H1 (cell line): ENCODE measurements at regions not wholly inside any gene's neighbourhood (a gene's known extent, or its start where the extent isn't known, plus 50 kb on each side); places are given as distances from the start of the nearest gene placed in this dataset.

Experiments
- CTCF ChIA-PET: fragments of 300-600 bp; sonication (Branson Sonifier 250); formaldehyde crosslinking; loops from one replicate; lab custom pipeline; 2021; ENCODE audit not compliant: partially characterized antibody; lab: Charles Lee
- POLR2A ChIA-PET: fragments of 300-600 bp; sonication (Branson Sonifier 250); formaldehyde crosslinking; loops from one replicate; lab custom pipeline; 2021; ENCODE audit warnings: inconsistent platforms; ENCODE audit not compliant: partially characterized antibody; lab: Charles Lee
- DNase-seq, 2 experiments: peaks; one replicate each; pipeline versions ENCODE4 v3.0.0 to v3.0.0-alpha.2; 2010 to 2022; ENCODE audit warnings: low spot score in 2 of 2, low read depth in 1 of 2, mixed read lengths in 1 of 2
- FAIRE-seq: peaks from 2 replicates; lab custom pipeline; 2011; peaks lifted over from hg19 to GRCh38; lab: Jason Lieb, UNC
- H2AFZ ChIP-seq: 2 replicates; pipeline ENCODE4 v1.8.1; 2012; ENCODE audit warnings: low read length, inconsistent platforms
- H2AK5ac ChIP-seq: 2 replicates; pipeline ENCODE4 v1.6.1; 2013; ENCODE audit warnings: low read depth, low read length
- H2BK120ac ChIP-seq: replicated peaks from 2 replicates; pipeline ENCODE3; 2013; ENCODE audit warnings: low read depth, low read length, inconsistent platforms
- H2BK12ac ChIP-seq: 2 replicates; pipeline ENCODE4 v1.6.1; 2013; ENCODE audit warnings: low read depth, low read length
- H2BK15ac ChIP-seq: 2 replicates; pipeline ENCODE4 v1.6.1; 2013; ENCODE audit warnings: low read length
- H2BK20ac ChIP-seq: 2 replicates; pipeline ENCODE4 v1.6.1; 2013; ENCODE audit warnings: low read length
- H2BK5ac ChIP-seq: 2 replicates; pipeline ENCODE4 v1.6.1; 2013; ENCODE audit warnings: low read depth, low read length
- H3K14ac ChIP-seq: 2 replicates; pipeline ENCODE4 v1.6.1; 2013; ENCODE audit warnings: inconsistent platforms; ENCODE audit not compliant: insufficient read length
- H3K18ac ChIP-seq: 2 replicates; pipeline ENCODE4 v1.6.1; 2013; ENCODE audit warnings: low read length; ENCODE audit errors: extremely low read depth
- H3K23ac ChIP-seq: 2 replicates; pipeline ENCODE4 v1.6.1; 2013; ENCODE audit warnings: inconsistent platforms; ENCODE audit not compliant: insufficient read length
- H3K23me2 ChIP-seq: 2 replicates; pipeline ENCODE4 v1.6.1; 2013; ENCODE audit warnings: low read depth, low read length
- H3K27ac ChIP-seq: 2 replicates; pipeline ENCODE4 v1.6.1; 2011; ENCODE audit warnings: low read depth, low read length, inconsistent platforms
- H3K27me3 ChIP-seq, 4 experiments: replicated peaks in 1 of 4; 1 replicate in 1 of 4; 2 replicates in 3 of 4; pipeline versions ENCODE4 v1.6.1 to v1.8.1; 2011 to 2013; ENCODE audit warnings: low read length in 3 of 4, mild to moderate bottlenecking in 3 of 4, inconsistent platforms in 2 of 4, mixed read lengths in 2 of 4, moderate library complexity in 1 of 4; ENCODE audit not compliant: control insufficient read depth in 3 of 4, insufficient read depth in 3 of 4; ENCODE audit errors: extremely low read depth in 1 of 4
- H3K36me3 ChIP-seq, 4 experiments: 2 replicates each; pipeline versions ENCODE4 v1.6.1 to v1.8.1; 2011 to 2013; ENCODE audit warnings: mild to moderate bottlenecking in 4 of 4, low read length in 3 of 4, moderate library complexity in 2 of 4, control low read depth in 1 of 4, inconsistent platforms in 1 of 4; ENCODE audit not compliant: insufficient read depth in 4 of 4, control insufficient read depth in 2 of 4
- H3K4ac ChIP-seq: replicated peaks from 2 replicates; pipeline ENCODE3; 2013; ENCODE audit warnings: low read length, low read depth, mixed read lengths, inconsistent platforms; ENCODE audit not compliant: insufficient read length
- H3K4me1 ChIP-seq, 4 experiments: replicated peaks in 1 of 4; 1 replicate in 1 of 4; 2 replicates in 3 of 4; pipeline versions ENCODE4 v1.6.1 to v1.8.1; 2011 to 2013; ENCODE audit warnings: low read length in 3 of 4, inconsistent platforms in 2 of 4, mixed read lengths in 1 of 4; ENCODE audit not compliant: insufficient read depth in 4 of 4, control insufficient read depth in 3 of 4
- H3K4me2 ChIP-seq, 2 experiments: 2 replicates each; pipeline versions ENCODE4 v1.6.1 to v1.8.1; 2011 to 2013; ENCODE audit warnings: low read depth in 2 of 2, low read length in 2 of 2, control low read depth in 1 of 2, inconsistent platforms in 1 of 2, mild to moderate bottlenecking in 1 of 2; ENCODE audit not compliant: insufficient read depth in 1 of 2
- H3K4me3 ChIP-seq, 4 experiments: fragments of 200-600, 300-600 bp in 1 of 4; sonication (generic), shearing (Covaris generic), sonication (Bioruptor Twin) in 1 of 4; 2 replicates each; pipeline versions ENCODE4 v1.5.1 to v1.8.1; 2011 to 2016; ENCODE audit warnings: low read length in 4 of 4, low read depth in 3 of 4, control low read depth in 2 of 4, inconsistent platforms in 2 of 4, mild to moderate bottlenecking in 2 of 4, mixed read lengths in 1 of 4, moderate library complexity in 1 of 4; ENCODE audit not compliant: insufficient read depth in 2 of 4; ENCODE audit errors: extremely low read depth in 1 of 4
- H3K56ac ChIP-seq: replicated peaks from 2 replicates; pipeline ENCODE3; 2013; ENCODE audit warnings: low read depth, mild to moderate bottlenecking, mixed read lengths, low read length, inconsistent platforms; ENCODE audit not compliant: insufficient read length
- H3K79me1 ChIP-seq: 2 replicates; pipeline ENCODE4 v1.6.1; 2013; ENCODE audit warnings: low read depth, low read length, control low read depth
- H3K79me2 ChIP-seq, 2 experiments: 2 replicates each; pipeline versions ENCODE4 v1.6.1 to v1.8.1; 2012 to 2013; ENCODE audit warnings: low read length in 2 of 2, mild to moderate bottlenecking in 2 of 2, inconsistent platforms in 1 of 2; ENCODE audit not compliant: insufficient read depth in 2 of 2, control insufficient read depth in 1 of 2
- H3K9ac ChIP-seq, 4 experiments: replicated peaks in 1 of 4; 1 replicate in 1 of 4; 2 replicates in 3 of 4; pipeline versions ENCODE4 v1.6.1 to v1.8.1; 2011 to 2013; ENCODE audit warnings: low read depth in 3 of 4, low read length in 3 of 4, control low read depth in 2 of 4, mild to moderate bottlenecking in 2 of 4, moderate library complexity in 2 of 4, inconsistent platforms in 1 of 4; ENCODE audit errors: extremely low read depth in 1 of 4
- H3K9me3 ChIP-seq, 2 experiments: 2 replicates each; pipeline versions ENCODE4 v1.6.1 to v1.8.1; 2012 to 2013; ENCODE audit warnings: mild to moderate bottlenecking in 2 of 2, moderate library complexity in 2 of 2, control low read depth in 1 of 2, inconsistent platforms in 1 of 2, low read depth in 1 of 2, low read length in 1 of 2, mixed read lengths in 1 of 2; ENCODE audit not compliant: insufficient read depth in 2 of 2
- H4K20me1 ChIP-seq, 2 experiments: replicated peaks in 1 of 2; 2 replicates each; pipeline versions ENCODE3 to v1.8.1; 2011 to 2013; ENCODE audit warnings: inconsistent platforms in 2 of 2, low read length in 2 of 2, mild to moderate bottlenecking in 1 of 2; ENCODE audit not compliant: insufficient read depth in 2 of 2, control insufficient read depth in 1 of 2
- H4K5ac ChIP-seq: 2 replicates; pipeline ENCODE4 v1.6.1; 2013; ENCODE audit warnings: low read length, low read depth, mixed read lengths, inconsistent platforms; ENCODE audit not compliant: insufficient read length
- H4K8ac ChIP-seq: 2 replicates; pipeline ENCODE4 v1.8.0; 2013; ENCODE audit warnings: mild to moderate bottlenecking, moderate library complexity, low read length, inconsistent platforms; ENCODE audit not compliant: insufficient read depth; ENCODE audit errors: extremely low read depth
- H4K91ac ChIP-seq: replicated peaks from 2 replicates; pipeline ENCODE3; 2013; ENCODE audit warnings: low read length, mixed read lengths, inconsistent platforms; ENCODE audit not compliant: insufficient read length
- ASH2L ChIP-seq: fragments of 200-600, 300-600 bp; sonication (generic); IDR thresholded peaks from one replicate; pipeline ENCODE4 v1.7.1; 2017; ENCODE audit warnings: low read length
- CEBPB ChIP-seq: IDR thresholded peaks from 2 replicates; pipeline ENCODE4 v1.6.1; 2012; ENCODE audit warnings: low read depth, low read length
- CTBP2 ChIP-seq: IDR thresholded peaks from 2 replicates; pipeline ENCODE4 v1.7.0; 2011; ENCODE audit warnings: borderline replicate concordance, mild to moderate bottlenecking, moderate library complexity, mixed read lengths, low read length; ENCODE audit not compliant: insufficient read depth, insufficient read length
- HDAC6 ChIP-seq: IDR thresholded peaks from one replicate; pipeline ENCODE4 v1.7.1; 2012; ENCODE audit warnings: low read depth, mild to moderate bottlenecking, inconsistent platforms, low read length, moderate library complexity
- NANOG ChIP-seq: IDR thresholded peaks from 2 replicates; pipeline ENCODE4 v1.6.1; 2011; ENCODE audit warnings: low read length, low read depth, mild to moderate bottlenecking, inconsistent platforms; ENCODE audit not compliant: insufficient read depth, poor library complexity, severe bottlenecking
- PHF8 ChIP-seq: fragments of 200-600 bp; sonication (generic); conservative IDR thresholded peaks from 2 replicates; pipeline ENCODE4 v1.7.1; 2012; ENCODE audit warnings: low read depth, mild to moderate bottlenecking, inconsistent platforms, low read length, moderate library complexity
- POLR2AphosphoS5 ChIP-seq: IDR thresholded peaks from 2 replicates; pipeline ENCODE4 v1.6.1; 2011; ENCODE audit warnings: low read depth, low read length
- WGBS, 2 experiments: shearing (Covaris generic) in 1 of 2; methylation state at CpG; one replicate each; pipeline versions ENCODE4 v1.1.6 to v1.1.7; 2013 to 2015; ENCODE audit warnings: low lambda C conversion rate in 2 of 2, mixed read lengths in 2 of 2, inconsistent platforms in 1 of 2, low coverage in 1 of 2, missing lambda C conversion rate in 1 of 2; ENCODE audit not compliant: insufficient replicate concordance in 2 of 2, insufficient coverage in 1 of 2, insufficient read length in 1 of 2; ENCODE audit errors: extremely low coverage in 1 of 2, missing lambda C conversion rate in 1 of 2; 5-methylcytosine and 5-hydroxymethylcytosine counted together
- TF ChIP-seq, protein P1 (sequence below): IDR thresholded peaks from 2 replicates; pipeline ENCODE4 v1.6.1; 2011; ENCODE audit warnings: low read length, improper control_type of control experiment
- TF ChIP-seq, protein P2 (sequence below): IDR thresholded peaks from 2 replicates; pipeline ENCODE4 v1.6.1; 2012; ENCODE audit warnings: inconsistent platforms
- TF ChIP-seq, protein P3 (sequence below): IDR thresholded peaks from 2 replicates; pipeline ENCODE4 v1.6.1; 2012; ENCODE audit warnings: low read length, inconsistent platforms

DNA sequence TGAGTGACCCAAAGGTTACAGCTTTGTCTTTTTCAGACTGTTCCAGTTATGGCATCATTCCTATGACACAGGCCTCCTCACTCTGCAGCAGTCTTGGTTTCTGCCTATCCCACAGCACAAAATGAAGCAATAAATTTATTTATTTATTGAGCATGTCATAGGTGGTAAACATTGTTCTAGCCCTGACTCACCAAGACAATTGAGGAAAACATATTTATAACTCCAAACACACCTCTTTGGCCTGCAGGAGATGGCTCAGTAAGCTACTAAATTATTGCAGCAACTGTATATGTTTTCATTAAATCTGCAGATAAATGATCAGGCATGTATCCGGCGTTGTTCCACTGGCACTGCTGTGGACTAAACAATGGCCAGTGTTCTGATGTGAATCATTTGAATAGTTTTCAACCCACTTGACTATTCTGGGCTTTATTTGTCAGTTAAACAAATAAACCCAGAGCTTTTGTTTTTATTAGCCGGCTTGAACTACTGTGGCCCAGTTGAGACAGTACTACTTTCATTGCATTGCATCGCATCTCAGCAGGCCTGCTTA lies 83.2 kb downstream of the FOXD1 start:
- H2BK5ac ChIP-seq: no peak overlapping the region
- H2BK120ac ChIP-seq: no peak overlapping the region
- H3K27me3 ChIP-seq: no peaks in the 10 kb centered on the region
- no peaks in the 10 kb centered on the region for H3K79me2 ChIP-seq
- no peak overlapping the region for H2BK12ac ChIP-seq
- no peak overlapping the region for H2BK15ac ChIP-seq
- no peak overlapping the region for H3K27ac ChIP-seq
- POLR2A ChIA-PET: no interaction called here
- H3K14ac ChIP-seq: no peak overlapping the region
- H2BK20ac ChIP-seq: no peak overlapping the region
- no peak overlapping the region for H3K4me3 ChIP-seq
- 89% methylated on average over 4 of the region's 4 CpGs; no CpG with 5 or more reads in 1 of the 2 experiments for WGBS, 2 experiments
- no peak overlapping the region for H3K18ac ChIP-seq
- no peak overlapping the region for H4K91ac ChIP-seq
- no peak overlapping the region for H3K9ac ChIP-seq
- no peaks in the 10 kb centered on the region for H3K79me1 ChIP-seq
- H3K36me3 ChIP-seq: no peaks in the 10 kb centered on the region
- H3K4me1 ChIP-seq: no peaks in the 10 kb centered on the region
- no peak overlapping the region for H2AK5ac ChIP-seq
- H3K23me2 ChIP-seq: no peaks in the 10 kb centered on the region
- FAIRE-seq (no peak), DNase-seq (no peak)
- H4K5ac ChIP-seq: no peak overlapping the region
- H3K23ac ChIP-seq: no peak overlapping the region
- H4K8ac ChIP-seq: no peak overlapping the region
- no peaks in the 10 kb centered on the region for H3K9me3 ChIP-seq
- H3K56ac ChIP-seq: no peak overlapping the region
- H3K4me2 ChIP-seq: no peak overlapping the region
- H4K20me1 ChIP-seq: no peaks in the 10 kb centered on the region
- no peak overlapping the region for H2AFZ ChIP-seq
- CTCF ChIA-PET: interaction anchor here (0.6 to 1.7 kb wide), 8 partner anchors 12 to 149 kb away, joined by 3 to 5 read pairs (median 3); no protein-coding TSS in a partner anchor
- H3K4ac ChIP-seq: no peak overlapping the region
- TF ChIP-seq ASH2L (no peak), CTBP2 (no peak), PHF8 (no peak), NANOG (no peak), POLR2AphosphoS5 (no peak), CEBPB (no peak), HDAC6 (no peak)
- TF ChIP-seq, protein P1, sequence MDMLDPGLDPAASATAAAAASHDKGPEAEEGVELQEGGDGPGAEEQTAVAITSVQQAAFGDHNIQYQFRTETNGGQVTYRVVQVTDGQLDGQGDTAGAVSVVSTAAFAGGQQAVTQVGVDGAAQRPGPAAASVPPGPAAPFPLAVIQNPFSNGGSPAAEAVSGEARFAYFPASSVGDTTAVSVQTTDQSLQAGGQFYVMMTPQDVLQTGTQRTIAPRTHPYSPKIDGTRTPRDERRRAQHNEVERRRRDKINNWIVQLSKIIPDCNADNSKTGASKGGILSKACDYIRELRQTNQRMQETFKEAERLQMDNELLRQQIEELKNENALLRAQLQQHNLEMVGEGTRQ: no peak
- TF ChIP-seq, protein P2, sequence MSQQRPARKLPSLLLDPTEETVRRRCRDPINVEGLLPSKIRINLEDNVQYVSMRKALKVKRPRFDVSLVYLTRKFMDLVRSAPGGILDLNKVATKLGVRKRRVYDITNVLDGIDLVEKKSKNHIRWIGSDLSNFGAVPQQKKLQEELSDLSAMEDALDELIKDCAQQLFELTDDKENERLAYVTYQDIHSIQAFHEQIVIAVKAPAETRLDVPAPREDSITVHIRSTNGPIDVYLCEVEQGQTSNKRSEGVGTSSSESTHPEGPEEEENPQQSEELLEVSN: no peak
- TF ChIP-seq, protein P3, sequence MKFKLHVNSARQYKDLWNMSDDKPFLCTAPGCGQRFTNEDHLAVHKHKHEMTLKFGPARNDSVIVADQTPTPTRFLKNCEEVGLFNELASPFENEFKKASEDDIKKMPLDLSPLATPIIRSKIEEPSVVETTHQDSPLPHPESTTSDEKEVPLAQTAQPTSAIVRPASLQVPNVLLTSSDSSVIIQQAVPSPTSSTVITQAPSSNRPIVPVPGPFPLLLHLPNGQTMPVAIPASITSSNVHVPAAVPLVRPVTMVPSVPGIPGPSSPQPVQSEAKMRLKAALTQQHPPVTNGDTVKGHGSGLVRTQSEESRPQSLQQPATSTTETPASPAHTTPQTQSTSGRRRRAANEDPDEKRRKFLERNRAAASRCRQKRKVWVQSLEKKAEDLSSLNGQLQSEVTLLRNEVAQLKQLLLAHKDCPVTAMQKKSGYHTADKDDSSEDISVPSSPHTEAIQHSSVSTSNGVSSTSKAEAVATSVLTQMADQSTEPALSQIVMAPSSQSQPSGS: no peak
